ENCODE measurements at regions not wholly inside any gene's neighbourhood (a gene's known extent, or its start where the extent isn't known, plus 50 kb on each side); places are given as distances from the start of the nearest gene placed in this dataset.

- Histone ChIP-seq H2AFZ (ENCODE audit: low read depth) (no peak overlapping the region), H3K79me2 (ENCODE audit: insufficient read depth, low read depth) (no peaks in the 10 kb centered on the region), H3K4me1 (ENCODE audit: low read depth, poor library complexity, severe bottlenecking) (no peaks in the 10 kb centered on the region), H4K20me1 (ENCODE audit: insufficient read depth) (no peaks in the 10 kb centered on the region), H3K36me3 (ENCODE audit: insufficient read depth) (no peaks in the 10 kb centered on the region), H3K4me2 (no peak overlapping the region), H3K27me3 (ENCODE audit: insufficient read depth, low read depth) (no peaks in the 10 kb centered on the region), H3K4me3 (IDR thresholded peaks at IDR 0.05; ENCODE audit: insufficient read depth, low read depth, low read length) (no peak overlapping the region), H3K27ac (no peak overlapping the region), H3K9ac (no peak overlapping the region)
- TF ChIP-seq CTCF (conservative IDR thresholded peaks at IDR 0.05; ENCODE audit: low read depth, low read length), result no peak
Observed at GRCh38 chr2:208879666-208880065, 473.1 kb downstream of the PTH2R start.

- Histone ChIP-seq H3K36me3 (ENCODE audit: insufficient read depth) (no peaks in the 10 kb centered on the region), H4K20me1 (ENCODE audit: insufficient read depth) (no peaks in the 10 kb centered on the region), H3K27me3 (ENCODE audit: insufficient read depth, low read depth) (no peaks in the 10 kb centered on the region), H3K4me3 (IDR thresholded peaks at IDR 0.05; ENCODE audit: insufficient read depth, low read depth, low read length) (no peak overlapping the region), H3K4me1 (ENCODE audit: low read depth, poor library complexity, severe bottlenecking) (no peaks in the 10 kb centered on the region), H3K9ac (no peak overlapping the region), H3K4me2 (no peak overlapping the region), H3K27ac (no peak overlapping the region), H2AFZ (ENCODE audit: low read depth) (no peak overlapping the region), H3K79me2 (ENCODE audit: insufficient read depth, low read depth) (no peaks in the 10 kb centered on the region)
- no peak for TF ChIP-seq CTCF (conservative IDR thresholded peaks at IDR 0.05; ENCODE audit: low read depth, low read length)
Observed at GRCh38 chr2:208880171-208880570, 473.6 kb downstream of the PTH2R start.

- no peaks in the 10 kb centered on the region for H3K27me3 ChIP-seq (ENCODE audit: insufficient read depth, low read depth)
- no peaks in the 10 kb centered on the region for H3K4me1 ChIP-seq (ENCODE audit: low read depth, poor library complexity, severe bottlenecking)
- TF ChIP-seq CTCF (conservative IDR thresholded peaks at IDR 0.05; ENCODE audit: low read depth, low read length), result no peak
- H2AFZ ChIP-seq (ENCODE audit: low read depth), result no peak overlapping the region
- no peaks in the 10 kb centered on the region for H3K36me3 ChIP-seq (ENCODE audit: insufficient read depth)
- no peaks in the 10 kb centered on the region for H4K20me1 ChIP-seq (ENCODE audit: insufficient read depth)
- H3K4me3 ChIP-seq (IDR thresholded peaks at IDR 0.05; ENCODE audit: insufficient read depth, low read depth, low read length), result no peak overlapping the region
- no peak overlapping the region for H3K9ac ChIP-seq
- no peak overlapping the region for H3K27ac ChIP-seq
- H3K4me2 ChIP-seq, result no peak overlapping the region
- H3K79me2 ChIP-seq (ENCODE audit: insufficient read depth, low read depth), result no peaks in the 10 kb centered on the region
Observed at GRCh38 chr2:208890486-208890885, 483.9 kb downstream of the PTH2R start.

- no peak overlapping the region for H3K27ac ChIP-seq
- TF ChIP-seq CTCF (conservative IDR thresholded peaks at IDR 0.05; ENCODE audit: low read depth, low read length), result no peak
Observed at GRCh38 chr2:208892203-208892602, 485.6 kb downstream of the PTH2R start.

More at GRCh38 chr2:208892203-208892602, 485.6 kb downstream of the PTH2R start:
- Histone ChIP-seq H4K20me1 (ENCODE audit: insufficient read depth) (no peaks in the 10 kb centered on the region), H3K4me2 (no peak overlapping the region), H3K9ac (no peak overlapping the region), H3K4me1 (ENCODE audit: low read depth, poor library complexity, severe bottlenecking) (no peaks in the 10 kb centered on the region), H3K4me3 (IDR thresholded peaks at IDR 0.05; ENCODE audit: insufficient read depth, low read depth, low read length) (no peak overlapping the region), H2AFZ (ENCODE audit: low read depth) (no peak overlapping the region), H3K79me2 (ENCODE audit: insufficient read depth, low read depth) (no peaks in the 10 kb centered on the region), H3K27me3 (ENCODE audit: insufficient read depth, low read depth) (no peaks in the 10 kb centered on the region), H3K36me3 (ENCODE audit: insufficient read depth) (no peaks in the 10 kb centered on the region)
